Neural cell (in vitro differentiated cells): ENCODE measurements at regions not wholly inside any gene's neighbourhood (a gene's known extent, or its start where the extent isn't known, plus 50 kb on each side); places are given as distances from the start of the nearest gene placed in this dataset.

ENCODE experiments used
- H2AFZ ChIP-seq: fragments of 200-600, 300-800 bp; sonication (generic), shearing (Covaris generic); 2 replicates; pipeline ENCODE4 v1.6.0; 2014; ENCODE audit warnings: low read depth, mild to moderate bottlenecking, antibody characterized with exemption, low read length, moderate library complexity
- H3F3A ChIP-seq: fragments of 200-600 bp; shearing (Covaris generic); 2 replicates; pipeline ENCODE4 v1.6.1; 2016; ENCODE audit warnings: mild to moderate bottlenecking, moderate library complexity, mixed read lengths, antibody characterized with exemption, low read length; ENCODE audit not compliant: insufficient read depth, poor library complexity, severe bottlenecking
- H3K27ac ChIP-seq: fragments of 200-600, 300-800 bp; sonication (generic), shearing (Covaris generic); 2 replicates; pipeline ENCODE4 v1.5.1; 2014; ENCODE audit warnings: mild to moderate bottlenecking, low read length, moderate library complexity
- H3K27me3 ChIP-seq: fragments of 300-800, 200-600 bp; sonication (generic), shearing (Covaris generic); 2 replicates; pipeline ENCODE4 v1.6.0; 2014; ENCODE audit warnings: mild to moderate bottlenecking, low read depth, low read length, moderate library complexity; ENCODE audit not compliant: insufficient read depth
- H3K36me3 ChIP-seq: fragments of 300-800, 200-600 bp; sonication (generic), shearing (Covaris generic); 2 replicates; pipeline ENCODE4 v1.5.1; 2014; ENCODE audit warnings: mild to moderate bottlenecking, antibody characterized with exemption, low read length, moderate library complexity; ENCODE audit not compliant: insufficient read depth
- H3K4me2 ChIP-seq: fragments of 300-800, 200-600 bp; sonication (generic), shearing (Covaris generic); 2 replicates; pipeline ENCODE4 v1.6.0; 2014; ENCODE audit warnings: mild to moderate bottlenecking, low read length
- H3K4me3 ChIP-seq: fragments of 300-800, 200-600 bp; sonication (generic), shearing (Covaris generic); 2 replicates; pipeline ENCODE4 v1.5.1; 2014; ENCODE audit warnings: mild to moderate bottlenecking, low read length, moderate library complexity
- H3K79me2 ChIP-seq: fragments of 200-600 bp; shearing (Covaris generic); replicated peaks from 2 replicates; pipeline ENCODE4 v1.6.0; 2014; ENCODE audit warnings: mild to moderate bottlenecking, low read length, moderate library complexity; ENCODE audit not compliant: insufficient read depth
- H3K9ac ChIP-seq: fragments of 300-800, 200-600 bp; sonication (generic), shearing (Covaris generic); 2 replicates; pipeline ENCODE4 v1.6.1; 2016; ENCODE audit warnings: mild to moderate bottlenecking, low read length, mixed read lengths
- H3K9me2 ChIP-seq: fragments of 200-600 bp; shearing (Covaris generic); 2 replicates; pipeline ENCODE4 v1.6.1; 2016; ENCODE audit warnings: mild to moderate bottlenecking, low read length, mixed read lengths; ENCODE audit not compliant: insufficient read depth
- H3K9me3 ChIP-seq: fragments of 200-600, 300-800 bp; sonication (generic), shearing (Covaris generic); 2 replicates; pipeline ENCODE4 v1.6.1; 2016; ENCODE audit warnings: mild to moderate bottlenecking, mixed run types, low read length, moderate library complexity, mixed read lengths
- H4K20me1 ChIP-seq: fragments of 200-600 bp; shearing (Covaris generic); 2 replicates; pipeline ENCODE4 v1.6.1; 2016; ENCODE audit warnings: mild to moderate bottlenecking, mixed run types; ENCODE audit not compliant: insufficient read depth
- CTCF ChIP-seq: fragments of 450-650 bp; IDR thresholded peaks from 2 replicates; pipeline ENCODE4 v1.5.1; 2014; ENCODE audit warnings: antibody characterized with exemption, mild to moderate bottlenecking, moderate library complexity; ENCODE audit not compliant: poor library complexity, severe bottlenecking
- EP300 ChIP-seq: fragments of 450-650 bp; conservative IDR thresholded peaks from 2 replicates; pipeline ENCODE4 v1.6.1; 2014; ENCODE audit warnings: antibody characterized with exemption, mild to moderate bottlenecking, moderate library complexity; ENCODE audit not compliant: poor library complexity, severe bottlenecking
- EZH2 ChIP-seq: fragments of 200-600, 300-800 bp; shearing (Covaris generic), sonication (generic); IDR thresholded peaks from 2 replicates; pipeline ENCODE4 v1.6.1; 2014; ENCODE audit warnings: antibody characterized with exemption, low read length, borderline replicate concordance, mild to moderate bottlenecking; ENCODE audit not compliant: insufficient read depth, poor library complexity, severe bottlenecking
- MXI1 ChIP-seq: fragments of 450-650 bp; conservative IDR thresholded peaks from 2 replicates; pipeline ENCODE4 v1.6.1; 2014; ENCODE audit warnings: antibody characterized with exemption, mild to moderate bottlenecking; ENCODE audit not compliant: poor library complexity, severe bottlenecking
- POLR2AphosphoS5 ChIP-seq: IDR thresholded peaks from 2 replicates; pipeline ENCODE4 v1.6.1; 2012
- RAD21 ChIP-seq: fragments of 450-650 bp; conservative IDR thresholded peaks from 2 replicates; pipeline ENCODE4 v1.6.1; 2014; ENCODE audit warnings: antibody characterized with exemption, mild to moderate bottlenecking, moderate library complexity
- SMC3 ChIP-seq: fragments of 450-650 bp; conservative IDR thresholded peaks from 2 replicates; pipeline ENCODE4 v1.6.1; 2014; ENCODE audit warnings: antibody characterized with exemption, mild to moderate bottlenecking, moderate library complexity; ENCODE audit not compliant: poor library complexity
- TAF1 ChIP-seq: IDR thresholded peaks from 2 replicates; pipeline ENCODE4 v1.6.1; 2012; ENCODE audit warnings: low read depth
- TF ChIP-seq, protein P1 (sequence below): IDR thresholded peaks from 2 replicates; pipeline ENCODE4 v1.6.1; 2012; ENCODE audit warnings: borderline replicate concordance

DNA sequence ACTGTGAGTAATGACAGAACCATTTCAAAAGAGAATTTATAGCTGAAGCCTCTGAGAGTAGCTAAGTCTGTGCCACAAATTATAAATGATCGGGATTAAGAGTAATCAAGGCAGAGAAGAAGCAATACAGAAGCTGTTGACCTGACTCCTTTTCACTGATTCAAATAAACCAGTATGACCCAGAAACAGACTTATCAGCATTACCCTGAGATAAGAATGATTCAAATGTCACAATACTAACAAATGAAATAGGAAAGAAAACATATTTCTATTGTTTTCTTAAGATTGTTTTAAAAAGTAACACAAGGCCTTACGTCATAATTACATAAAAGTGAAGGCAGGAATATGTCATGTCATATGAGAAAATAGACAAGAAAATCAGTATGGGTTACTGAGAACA lies 1534.6 kb downstream of the SI start:
- TF ChIP-seq SMC3 (no peak), EZH2 (no peak), POLR2AphosphoS5 (no peak), RAD21 (no peak), TAF1 (no peak), MXI1 (no peak), CTCF (no peak), EP300 (no peak)
- TF ChIP-seq, protein P1, sequence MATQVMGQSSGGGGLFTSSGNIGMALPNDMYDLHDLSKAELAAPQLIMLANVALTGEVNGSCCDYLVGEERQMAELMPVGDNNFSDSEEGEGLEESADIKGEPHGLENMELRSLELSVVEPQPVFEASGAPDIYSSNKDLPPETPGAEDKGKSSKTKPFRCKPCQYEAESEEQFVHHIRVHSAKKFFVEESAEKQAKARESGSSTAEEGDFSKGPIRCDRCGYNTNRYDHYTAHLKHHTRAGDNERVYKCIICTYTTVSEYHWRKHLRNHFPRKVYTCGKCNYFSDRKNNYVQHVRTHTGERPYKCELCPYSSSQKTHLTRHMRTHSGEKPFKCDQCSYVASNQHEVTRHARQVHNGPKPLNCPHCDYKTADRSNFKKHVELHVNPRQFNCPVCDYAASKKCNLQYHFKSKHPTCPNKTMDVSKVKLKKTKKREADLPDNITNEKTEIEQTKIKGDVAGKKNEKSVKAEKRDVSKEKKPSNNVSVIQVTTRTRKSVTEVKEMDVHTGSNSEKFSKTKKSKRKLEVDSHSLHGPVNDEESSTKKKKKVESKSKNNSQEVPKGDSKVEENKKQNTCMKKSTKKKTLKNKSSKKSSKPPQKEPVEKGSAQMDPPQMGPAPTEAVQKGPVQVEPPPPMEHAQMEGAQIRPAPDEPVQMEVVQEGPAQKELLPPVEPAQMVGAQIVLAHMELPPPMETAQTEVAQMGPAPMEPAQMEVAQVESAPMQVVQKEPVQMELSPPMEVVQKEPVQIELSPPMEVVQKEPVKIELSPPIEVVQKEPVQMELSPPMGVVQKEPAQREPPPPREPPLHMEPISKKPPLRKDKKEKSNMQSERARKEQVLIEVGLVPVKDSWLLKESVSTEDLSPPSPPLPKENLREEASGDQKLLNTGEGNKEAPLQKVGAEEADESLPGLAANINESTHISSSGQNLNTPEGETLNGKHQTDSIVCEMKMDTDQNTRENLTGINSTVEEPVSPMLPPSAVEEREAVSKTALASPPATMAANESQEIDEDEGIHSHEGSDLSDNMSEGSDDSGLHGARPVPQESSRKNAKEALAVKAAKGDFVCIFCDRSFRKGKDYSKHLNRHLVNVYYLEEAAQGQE = no peak
- Histone ChIP-seq H3K27me3 (no peaks in the 10 kb centered on the region), H2AFZ (no peak overlapping the region), H3K9ac (no peak overlapping the region), H3F3A (no peaks in the 10 kb centered on the region), H3K79me2 (no peaks in the 10 kb centered on the region), H3K4me2 (no peak overlapping the region), H3K9me2 (no peaks in the 10 kb centered on the region), H3K36me3 (no peaks in the 10 kb centered on the region), H3K9me3 (no peaks in the 10 kb centered on the region), H3K4me3 (no peak overlapping the region), H3K27ac (no peak overlapping the region), H4K20me1 (no peaks in the 10 kb centered on the region)

GRCh38 chr3:163541629-163542028 lies 1536.7 kb downstream of the SI start:
- Histone ChIP-seq H3K9me2 (no peaks in the 10 kb centered on the region), H3K79me2 (no peaks in the 10 kb centered on the region), H2AFZ (no peak overlapping the region), H3K9ac (no peak overlapping the region), H3K4me3 (no peak overlapping the region), H3K27ac (peak overlapping the region; percentile 41), H3K9me3 (no peaks in the 10 kb centered on the region), H3K4me2 (no peak overlapping the region), H3F3A (no peaks in the 10 kb centered on the region), H4K20me1 (no peaks in the 10 kb centered on the region), H3K27me3 (no peaks in the 10 kb centered on the region), H3K36me3 (no peaks in the 10 kb centered on the region)
- TF ChIP-seq CTCF = no peak
- TF ChIP-seq, protein P1 = peak; percentile 53
- peak; percentile 96 for TF ChIP-seq EP300
- TF ChIP-seq SMC3 = no peak
- peak; percentile 78 for TF ChIP-seq POLR2AphosphoS5
